Fibroblast of the aortic adventitia (primary cell): ENCODE measurements at regions not wholly inside any gene's neighbourhood (a gene's known extent, or its start where the extent isn't known, plus 50 kb on each side); places are given as distances from the start of the nearest gene placed in this dataset.
"Not testable (repeated sequence)": the region's sequence is repeated elsewhere in the genome, so short reads cannot be mapped to it uniquely, and the experiment has no call there.

Experiments used
- DNase-seq: peaks from one replicate; pipeline ENCODE4 v3.0.0-alpha.2; 2010; ENCODE audit warnings: low read depth
- H3K4me3 ChIP-seq: 2 replicates; pipeline ENCODE4 v1.5.1; 2011; ENCODE audit warnings: low read depth, mild to moderate bottlenecking, control low read depth, low read length, moderate library complexity
- CTCF ChIP-seq: IDR thresholded peaks from 2 replicates; pipeline ENCODE4 v1.5.1; 2011; ENCODE audit warnings: mild to moderate bottlenecking, low read length, control low read depth, inconsistent platforms; ENCODE audit not compliant: insufficient read depth

GRCh38 chr4:151519728-151520415 is 110.9 kb downstream of the FHIP1A start:
- TF ChIP-seq CTCF, result no peak
- H3K4me3 ChIP-seq, result no peak overlapping the region
- no peak for DNase-seq

GRCh38 chr4:151522866-151523519 is 114.0 kb downstream of the FHIP1A start:
- TF ChIP-seq CTCF, result no peak
- DNase-seq, result no peak
- H3K4me3 ChIP-seq, result no peak overlapping the region

GRCh38 chr4:151524610-151525009 is 115.6 kb downstream of the FHIP1A start:
- H3K4me3 ChIP-seq, result no peak overlapping the region
- no peak for TF ChIP-seq CTCF
- DNase-seq, result no peak

- not testable (repeated sequence) for DNase-seq, H3K4me3 ChIP-seq
Measured at GRCh38 chr4:151526489-151526888, 117.5 kb downstream of the FHIP1A start.

- no peak for DNase-seq
- no peak for TF ChIP-seq CTCF
- no peak overlapping the region for H3K4me3 ChIP-seq
Measured at GRCh38 chr4:151527699-151528098, 118.7 kb downstream of the FHIP1A start.

GRCh38 chr4:151529187-151529586 is 120.2 kb downstream of the FHIP1A start:
- H3K4me3 ChIP-seq, result no peak overlapping the region
- TF ChIP-seq CTCF, result no peak
- no peak for DNase-seq

- DNase-seq, result no peak
Measured at GRCh38 chr4:151530230-151530629, 121.3 kb downstream of the FHIP1A start.

More at GRCh38 chr4:151530230-151530629, 121.3 kb downstream of the FHIP1A start:
- no peak overlapping the region for H3K4me3 ChIP-seq
- TF ChIP-seq CTCF, result no peak
